HCT116 (cell line): ENCODE measurements at regions not wholly inside any gene's neighbourhood (a gene's known extent, or its start where the extent isn't known, plus 50 kb on each side); places are given as distances from the start of the nearest gene placed in this dataset.

Source experiments
- ATAC-seq: fragments of 200-7000 bp; cut with Tn5 transposase; 2 replicates; pipeline ENCODE4 v1.9.1; 2020; ENCODE audit warnings: mild to moderate bottlenecking, moderate library complexity
- BruUV-seq: library from RNA; stranded (reverse); fragments of 400-500 nt; replicated peaks from 2 replicates; lab custom pipeline; 2021; lab: Mats Ljungman, UMichigan
- CTCF ChIA-PET: fragments of 300-600 bp; sonication (Branson Sonifier 250); formaldehyde crosslinking; loops from one replicate; lab custom pipeline; 2021; ENCODE audit warnings: antibody characterized with exemption; lab: Charles Lee
- POLR2A ChIA-PET: fragments of 300-600, 350-600 bp; sonication (Branson Sonifier 250); formaldehyde crosslinking; loops from one replicate; lab custom pipeline; 2021; ENCODE audit warnings: antibody characterized with exemption; lab: Charles Lee
- RAD21 ChIA-PET, 2 experiments: fragments of 300-600 bp; sonication (Branson Sonifier 250); formaldehyde crosslinking; loops; one replicate each; lab custom pipeline; 2023; ENCODE audit warnings: low total read pairs in 2 of 2; ENCODE audit not compliant: uncharacterized antibody in 2 of 2, unreplicated experiment in 2 of 2, low non-redundant PET in 1 of 2; lab: Charles Lee
- DNase-seq: peaks from one replicate; pipeline ENCODE4 v3.0.0-alpha.2; 2010; ENCODE audit warnings: low read depth, low spot score
- H2AFZ ChIP-seq: fragments of 200-600 bp; shearing (Covaris generic), sonication (generic); 2 replicates; pipeline ENCODE4 v1.6.1; 2017; ENCODE audit warnings: low read depth, mixed run types, mixed read lengths, antibody characterized with exemption, low read length; ENCODE audit not compliant: poor library complexity, severe bottlenecking
- H3K27ac ChIP-seq: 2 replicates; pipeline ENCODE4 v1.5.1; 2012; ENCODE audit warnings: low read depth, low read length
- H3K27me3 ChIP-seq: fragments of 200-600 bp; sonication (generic); 2 replicates; pipeline ENCODE4 v1.6.1; 2016; ENCODE audit warnings: mixed run types, low read length, mixed read lengths; ENCODE audit not compliant: insufficient read depth
- H3K36me3 ChIP-seq, 2 experiments: fragments of 200-500 bp in 1 of 2; fragments of 200-600 bp in 1 of 2; sonication (Bioruptor generic) in 1 of 2; sonication (generic) in 1 of 2; 2 replicates each; pipeline versions ENCODE4 v1.5.1 to v1.6.1; 2014 to 2016; ENCODE audit warnings: low read length in 2 of 2, inconsistent platforms in 1 of 2, mixed read lengths in 1 of 2, mixed run types in 1 of 2; ENCODE audit not compliant: insufficient read depth in 2 of 2, control insufficient read depth in 1 of 2
- H3K4me1 ChIP-seq, 2 experiments: fragments of 200-600 bp in 1 of 2; sonication (generic) in 1 of 2; 2 replicates each; pipeline versions ENCODE4 v1.5.1 to v1.6.1; 2012 to 2017; ENCODE audit warnings: low read length in 2 of 2, inconsistent platforms in 1 of 2, mild to moderate bottlenecking in 1 of 2, mixed read lengths in 1 of 2, mixed run types in 1 of 2, moderate library complexity in 1 of 2; ENCODE audit not compliant: insufficient read depth in 2 of 2, control insufficient read depth in 1 of 2
- H3K4me2 ChIP-seq: fragments of 200-600 bp; sonication (generic); 2 replicates; pipeline ENCODE4 v1.6.1; 2017; ENCODE audit warnings: mixed run types, low read length, mixed read lengths
- H3K4me3 ChIP-seq, 2 experiments: fragments of 200-600 bp in 1 of 2; sonication (generic) in 1 of 2; replicated peaks in 1 of 2; 2 replicates each; pipeline ENCODE4 v1.5.1; 2011 to 2016; ENCODE audit warnings: low read length in 2 of 2, control low read depth in 1 of 2, low read depth in 1 of 2, mild to moderate bottlenecking in 1 of 2, mixed read lengths in 1 of 2, mixed run types in 1 of 2
- H3K79me2 ChIP-seq: fragments of 200-600 bp; sonication (generic); 2 replicates; pipeline ENCODE4 v1.6.1; 2017; ENCODE audit warnings: mild to moderate bottlenecking, mixed run types, low read length, moderate library complexity, mixed read lengths; ENCODE audit not compliant: insufficient read depth
- H3K9ac ChIP-seq: fragments of 200-600 bp; sonication (generic); 2 replicates; pipeline ENCODE4 v1.6.1; 2016; ENCODE audit warnings: low read length, mixed read lengths
- H3K9me2 ChIP-seq: fragments of 200-600 bp; sonication (generic), shearing (Covaris generic); 2 replicates; pipeline ENCODE4 v1.6.1; 2017; ENCODE audit warnings: mixed run types, mild to moderate bottlenecking, moderate library complexity; ENCODE audit not compliant: insufficient read depth
- H3K9me3 ChIP-seq, 2 experiments: fragments of 200-500 bp in 1 of 2; fragments of 200-600 bp in 1 of 2; sonication (Bioruptor generic) in 1 of 2; sonication (generic) in 1 of 2; 2 replicates each; pipeline ENCODE4 v1.6.1; 2014 to 2017; ENCODE audit warnings: low read length in 2 of 2, mixed read lengths in 2 of 2, inconsistent platforms in 1 of 2, low read depth in 1 of 2, mild to moderate bottlenecking in 1 of 2, mixed run types in 1 of 2, moderate library complexity in 1 of 2; ENCODE audit not compliant: control insufficient read depth in 1 of 2, insufficient read depth in 1 of 2
- H4K20me1 ChIP-seq: fragments of 200-600 bp; sonication (generic), shearing (Covaris generic); 2 replicates; pipeline ENCODE4 v1.6.1; 2017; ENCODE audit warnings: mixed run types, mild to moderate bottlenecking, moderate library complexity; ENCODE audit not compliant: insufficient read depth
- CBX3 ChIP-seq: IDR thresholded peaks from 2 replicates; pipeline ENCODE4 v1.6.1; 2012; ENCODE audit warnings: low read depth
- ELF1 ChIP-seq: IDR thresholded peaks from 2 replicates; pipeline ENCODE4 v1.6.1; 2012; ENCODE audit warnings: low read depth, borderline replicate concordance
- JUND ChIP-seq: IDR thresholded peaks from 2 replicates; pipeline ENCODE4 v1.6.1; 2012
- SIN3A ChIP-seq: IDR thresholded peaks from 2 replicates; pipeline ENCODE4 v1.6.1; 2012; ENCODE audit warnings: low read depth
- SRF ChIP-seq: IDR thresholded peaks from 2 replicates; pipeline ENCODE4 v1.6.1; 2012; ENCODE audit warnings: low read depth
- intact Hi-C: fragments of 100-400 bp; cut with micrococcal nuclease; formaldehyde crosslinking; loops from 2 replicates; pipeline ENCODE4 v1.10.0; 2022

DNA sequence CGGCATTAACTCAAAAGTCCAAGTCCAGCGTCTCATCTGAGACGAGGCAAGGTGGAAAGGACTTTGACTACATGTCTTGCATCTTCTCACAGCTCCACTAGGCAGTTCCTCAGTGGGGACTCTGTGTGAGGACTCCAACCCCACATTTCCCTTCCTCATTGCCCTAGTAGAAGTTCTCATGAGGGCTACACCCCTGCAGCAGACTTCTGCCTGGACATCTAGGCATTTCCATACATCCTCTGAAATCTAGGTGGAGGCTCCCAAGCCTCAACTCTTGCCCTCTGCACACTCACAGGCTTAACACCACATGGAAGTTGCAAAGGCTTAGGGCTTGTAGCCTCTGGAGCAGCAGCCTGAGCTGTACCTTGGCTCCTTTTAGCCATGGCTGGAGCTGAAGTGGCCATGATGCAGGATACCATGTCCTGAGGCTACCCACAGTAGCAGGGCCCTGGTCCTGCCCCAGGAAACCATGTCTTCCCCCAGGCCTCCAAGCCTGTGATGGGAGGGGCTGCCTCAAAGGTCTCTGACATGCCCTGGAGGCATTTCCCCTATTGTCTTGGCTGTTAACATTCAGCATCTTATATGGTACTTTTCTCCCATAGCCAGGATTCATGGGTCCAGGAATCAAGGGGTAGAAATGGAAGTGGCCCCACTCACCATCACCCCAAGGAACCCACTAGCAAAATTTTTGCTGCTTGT, 194.6 kb upstream of the KCNG1 start:
- no TSS peak for BruUV-seq
- no peaks in the 10 kb centered on the region for H3K79me2 ChIP-seq
- H3K4me3 ChIP-seq, result no peak overlapping the region
- POLR2A ChIA-PET, result no interaction called here
- intact Hi-C loops, result no loop called here
- no peak overlapping the region for H3K9ac ChIP-seq
- no peak for ATAC-seq
- no peak overlapping the region for H2AFZ ChIP-seq
- peaks cover 8% of the 10 kb centered on the region; the same call in 1 of the 2 replicates for H3K27me3 ChIP-seq
- RAD21 ChIA-PET, result no interaction called here
- H3K4me1 ChIP-seq, result peaks cover 3 to 10% of the 10 kb centered on the region in 2 experiments; a peak in 2 of 4 replicates
- TF ChIP-seq SRF, result no peak
- 0 out of 2 replicates have a peak, but pooled peaks have one; percentile 36 for TF ChIP-seq CBX3
- TF ChIP-seq, all 23 proteins: peak for 1
- Histone ChIP-seq H3K4me2 (no peak overlapping the region), H3K9me3 (peaks cover 0 to 7% of the 10 kb centered on the region in 2 experiments; a peak in 1 of 4 replicates), H3K27ac (no peak overlapping the region), H4K20me1 (no peaks in the 10 kb centered on the region), H3K36me3 (no peaks in the 10 kb centered on the region), H3K9me2 (no peaks in the 10 kb centered on the region)
- no peak for DNase-seq
- CTCF ChIA-PET, result no interaction called here

DNA sequence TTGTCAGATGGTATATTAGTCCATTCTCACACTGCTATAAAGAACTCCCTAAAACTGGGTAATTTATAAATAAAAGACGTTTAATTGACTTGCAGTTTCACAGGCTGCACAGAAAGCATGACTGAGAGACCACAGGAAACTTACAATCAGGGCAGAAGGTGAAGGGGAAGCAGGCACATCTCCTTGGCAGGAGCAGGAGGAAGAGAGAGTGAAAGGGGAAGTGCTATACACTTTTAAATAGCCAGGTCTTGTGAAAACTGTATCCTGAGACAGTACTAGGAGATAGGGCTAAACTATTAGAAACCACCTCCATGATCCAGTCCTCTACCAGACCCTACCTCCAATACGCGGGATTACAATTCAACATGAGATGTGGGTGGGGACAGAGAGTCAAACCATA, 193.9 kb upstream of the KCNG1 start:
- RAD21 ChIA-PET, result no interaction called here
- ATAC-seq, result no peak
- H3K9ac ChIP-seq, result no peak overlapping the region

More for the DNA sequence above, 193.9 kb upstream of the KCNG1 start:
- no peak for DNase-seq
- peaks cover 0 to 7% of the 10 kb centered on the region in 2 experiments; a peak in 1 of 4 replicates for H3K9me3 ChIP-seq
- H3K9me2 ChIP-seq, result no peaks in the 10 kb centered on the region
- H4K20me1 ChIP-seq, result no peaks in the 10 kb centered on the region
- H3K36me3 ChIP-seq, result no peaks in the 10 kb centered on the region
- no peaks in the 10 kb centered on the region for H3K79me2 ChIP-seq
- ChIA-PET POLR2A (no interaction called here), CTCF (no interaction called here)
- H3K27me3 ChIP-seq, result peaks cover 14% of the 10 kb centered on the region
- TF ChIP-seq JUND (no peak), SIN3A (no peak), ELF1 (no peak)
- no peak overlapping the region for H3K4me2 ChIP-seq
- intact Hi-C loops, result no loop called here
- H2AFZ ChIP-seq, result no peak overlapping the region
- no peak overlapping the region for H3K4me3 ChIP-seq
- no peak overlapping the region for H3K27ac ChIP-seq
- peaks cover 0 to 6% of the 10 kb centered on the region in 2 experiments; a peak in 1 of 4 replicates for H3K4me1 ChIP-seq
- BruUV-seq, result no TSS peak
